PC-3 (cell line): ENCODE measurements at regions not wholly inside any gene's neighbourhood (a gene's known extent, or its start where the extent isn't known, plus 50 kb on each side); places are given as distances from the start of the nearest gene placed in this dataset.

Experiments used
- EZH2 ChIP-seq: fragments of 300-600 bp; sonication (generic); IDR thresholded peaks from one replicate; pipeline ENCODE4 v1.6.1; 2017; ENCODE audit warnings: antibody characterized with exemption, mild to moderate bottlenecking, low read length; ENCODE audit not compliant: unreplicated experiment
- TF ChIP-seq, protein P1 (sequence below): fragments of 300-600 bp; sonication (generic); conservative IDR thresholded peaks from 2 replicates; pipeline ENCODE4 v1.5.1; 2017; ENCODE audit warnings: antibody characterized with exemption, low read depth, mild to moderate bottlenecking, low read length

DNA sequence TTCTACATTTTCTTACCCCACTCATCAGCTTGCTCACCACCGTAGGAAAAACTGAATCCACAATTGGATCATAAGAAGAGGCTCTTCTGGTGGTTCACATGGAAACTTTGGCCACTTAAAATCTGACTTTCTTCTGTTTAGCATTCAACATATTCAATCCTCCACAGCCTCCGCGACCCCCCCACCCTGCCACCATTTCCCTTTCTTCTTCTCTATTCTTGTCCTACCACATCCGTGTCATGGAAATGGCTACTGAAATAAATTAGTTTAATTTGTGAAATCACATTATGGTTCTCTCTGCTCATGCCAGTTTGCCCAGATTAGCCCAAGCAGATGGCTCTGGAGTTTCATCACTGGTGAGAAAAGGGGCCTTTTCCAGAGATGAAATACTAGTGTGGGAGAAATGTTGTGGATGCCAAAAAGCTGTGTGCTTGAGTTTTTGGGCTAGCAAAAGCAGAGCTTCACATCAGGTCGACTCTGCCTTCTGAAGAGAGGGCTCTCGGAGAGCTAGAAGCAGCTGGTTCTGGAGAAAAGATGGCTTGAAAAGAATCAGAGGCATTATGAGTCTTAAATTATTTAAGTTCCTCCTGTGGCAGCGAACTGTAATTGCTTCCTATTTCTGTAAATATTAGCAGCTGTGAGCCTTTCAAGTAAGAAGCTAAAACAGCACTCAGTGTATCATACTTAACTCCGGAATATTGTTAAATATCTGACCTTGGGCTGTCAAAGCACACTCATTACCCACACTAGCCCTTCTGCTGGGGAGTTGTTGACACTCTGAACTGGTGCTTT lies 107.1 kb downstream of the MAT2B start:
- TF ChIP-seq, protein P1, sequence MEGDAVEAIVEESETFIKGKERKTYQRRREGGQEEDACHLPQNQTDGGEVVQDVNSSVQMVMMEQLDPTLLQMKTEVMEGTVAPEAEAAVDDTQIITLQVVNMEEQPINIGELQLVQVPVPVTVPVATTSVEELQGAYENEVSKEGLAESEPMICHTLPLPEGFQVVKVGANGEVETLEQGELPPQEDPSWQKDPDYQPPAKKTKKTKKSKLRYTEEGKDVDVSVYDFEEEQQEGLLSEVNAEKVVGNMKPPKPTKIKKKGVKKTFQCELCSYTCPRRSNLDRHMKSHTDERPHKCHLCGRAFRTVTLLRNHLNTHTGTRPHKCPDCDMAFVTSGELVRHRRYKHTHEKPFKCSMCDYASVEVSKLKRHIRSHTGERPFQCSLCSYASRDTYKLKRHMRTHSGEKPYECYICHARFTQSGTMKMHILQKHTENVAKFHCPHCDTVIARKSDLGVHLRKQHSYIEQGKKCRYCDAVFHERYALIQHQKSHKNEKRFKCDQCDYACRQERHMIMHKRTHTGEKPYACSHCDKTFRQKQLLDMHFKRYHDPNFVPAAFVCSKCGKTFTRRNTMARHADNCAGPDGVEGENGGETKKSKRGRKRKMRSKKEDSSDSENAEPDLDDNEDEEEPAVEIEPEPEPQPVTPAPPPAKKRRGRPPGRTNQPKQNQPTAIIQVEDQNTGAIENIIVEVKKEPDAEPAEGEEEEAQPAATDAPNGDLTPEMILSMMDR, result no peak
- TF ChIP-seq EZH2, result no peak
